ENCODE measurements at regions not wholly inside any gene's neighbourhood (a gene's known extent, or its start where the extent isn't known, plus 50 kb on each side); places are given as distances from the start of the nearest gene placed in this dataset.

- H3K27me3 ChIP-seq (ENCODE audit: control insufficient read depth, insufficient read depth, low read length), result no peaks in the 10 kb centered on the region
- no peaks in the 10 kb centered on the region for H3K36me3 ChIP-seq (ENCODE audit: control insufficient read depth, insufficient read depth, low read length)
- DNase-seq (ENCODE audit: low read depth in 4 of 6, low spot score in 6 of 6), result no peak
- H3K9me3 ChIP-seq (ENCODE audit: control insufficient read depth, insufficient read depth, low read length), result peaks cover 5% of the 10 kb centered on the region
- H3K4me3 ChIP-seq (ENCODE audit: low read depth, low read length), result no peak overlapping the region
- 91% methylated on average over 7 of the region's 7 CpGs for WGBS (ENCODE audit: insufficient coverage)
- H3K27ac ChIP-seq (ENCODE audit: low read depth, low read length), result no peak overlapping the region
- H3K4me1 ChIP-seq (ENCODE audit: control insufficient read depth, insufficient read depth, low read length), result no peaks in the 10 kb centered on the region
Observed at GRCh38 chr10:107732045-107732444, 567.5 kb upstream of the SORCS1 start.

- H3K4me1 ChIP-seq (ENCODE audit: control insufficient read depth, insufficient read depth, low read length), result no peaks in the 10 kb centered on the region
- H3K36me3 ChIP-seq (ENCODE audit: control insufficient read depth, insufficient read depth, low read length), result no peaks in the 10 kb centered on the region
- no peak overlapping the region for H3K27ac ChIP-seq (ENCODE audit: low read depth, low read length)
- H3K27me3 ChIP-seq (ENCODE audit: control insufficient read depth, insufficient read depth, low read length), result no peaks in the 10 kb centered on the region
- no peak overlapping the region for H3K4me3 ChIP-seq (ENCODE audit: low read depth, low read length)
- DNase-seq (ENCODE audit: low read depth in 4 of 6, low spot score in 6 of 6), result no peak
- no peaks in the 10 kb centered on the region for H3K9me3 ChIP-seq (ENCODE audit: control insufficient read depth, insufficient read depth, low read length)
- 40% methylated on average over 1 of the region's 5 CpGs for WGBS (ENCODE audit: insufficient coverage)
Observed at GRCh38 chr10:107728807-107729206, 564.3 kb upstream of the SORCS1 start.

- no peaks in the 10 kb centered on the region for H3K9me3 ChIP-seq (ENCODE audit: control insufficient read depth, insufficient read depth, low read length)
- no peaks in the 10 kb centered on the region for H3K36me3 ChIP-seq (ENCODE audit: control insufficient read depth, insufficient read depth, low read length)
- H3K4me1 ChIP-seq (ENCODE audit: control insufficient read depth, insufficient read depth, low read length), result no peaks in the 10 kb centered on the region
- no peaks in the 10 kb centered on the region for H3K27me3 ChIP-seq (ENCODE audit: control insufficient read depth, insufficient read depth, low read length)
- H3K4me3 ChIP-seq (ENCODE audit: low read depth, low read length), result no peak overlapping the region
- no peak overlapping the region for H3K27ac ChIP-seq (ENCODE audit: low read depth, low read length)
- no CpG with 5 or more reads among the region's 2 CpGs for WGBS (ENCODE audit: insufficient coverage)
- DNase-seq (ENCODE audit: low read depth in 4 of 6, low spot score in 6 of 6), result peak in 2 of 6 donors; percentile 66 to 70
Observed at GRCh38 chr10:107727767-107728317, 563.3 kb upstream of the SORCS1 start.

- H3K27me3 ChIP-seq (ENCODE audit: control insufficient read depth, insufficient read depth, low read length), result no peaks in the 10 kb centered on the region
- H3K4me1 ChIP-seq (ENCODE audit: control insufficient read depth, insufficient read depth, low read length), result no peaks in the 10 kb centered on the region
- no CpG with 5 or more reads among the region's 4 CpGs for WGBS (ENCODE audit: insufficient coverage)
- no peak overlapping the region for H3K4me3 ChIP-seq (ENCODE audit: low read depth, low read length)
- DNase-seq (ENCODE audit: low read depth in 4 of 6, low spot score in 6 of 6), result no peak
- H3K9me3 ChIP-seq (ENCODE audit: control insufficient read depth, insufficient read depth, low read length), result no peaks in the 10 kb centered on the region
- H3K36me3 ChIP-seq (ENCODE audit: control insufficient read depth, insufficient read depth, low read length), result no peaks in the 10 kb centered on the region
- no peak overlapping the region for H3K27ac ChIP-seq (ENCODE audit: low read depth, low read length)
Observed at GRCh38 chr10:107718864-107719263, 554.4 kb upstream of the SORCS1 start.

- Histone ChIP-seq H3K27ac (ENCODE audit: low read depth, low read length) (no peak overlapping the region), H3K27me3 (ENCODE audit: control insufficient read depth, insufficient read depth, low read length) (no peaks in the 10 kb centered on the region), H3K9me3 (ENCODE audit: control insufficient read depth, insufficient read depth, low read length) (no peaks in the 10 kb centered on the region), H3K4me1 (ENCODE audit: control insufficient read depth, insufficient read depth, low read length) (no peaks in the 10 kb centered on the region), H3K4me3 (ENCODE audit: low read depth, low read length) (no peak overlapping the region), H3K36me3 (ENCODE audit: control insufficient read depth, insufficient read depth, low read length) (no peaks in the 10 kb centered on the region)
- 100% methylated on average over 2 of the region's 2 CpGs for WGBS (ENCODE audit: insufficient coverage)
- DNase-seq (ENCODE audit: low read depth in 4 of 6, low spot score in 6 of 6), result no peak
Observed at GRCh38 chr10:107717046-107717445, 552.5 kb upstream of the SORCS1 start.

- WGBS (ENCODE audit: insufficient coverage), result no CpG with 5 or more reads among the region's 3 CpGs
- H3K9me3 ChIP-seq (ENCODE audit: control insufficient read depth, insufficient read depth, low read length), result no peaks in the 10 kb centered on the region
- no peak overlapping the region for H3K27ac ChIP-seq (ENCODE audit: low read depth, low read length)
- H3K4me1 ChIP-seq (ENCODE audit: control insufficient read depth, insufficient read depth, low read length), result no peaks in the 10 kb centered on the region
- no peaks in the 10 kb centered on the region for H3K27me3 ChIP-seq (ENCODE audit: control insufficient read depth, insufficient read depth, low read length)
- H3K36me3 ChIP-seq (ENCODE audit: control insufficient read depth, insufficient read depth, low read length), result no peaks in the 10 kb centered on the region
- DNase-seq (ENCODE audit: low read depth in 4 of 6, low spot score in 6 of 6), result no peak
- H3K4me3 ChIP-seq (ENCODE audit: low read depth, low read length), result no peak overlapping the region
Observed at GRCh38 chr10:107715565-107715964, 551.1 kb upstream of the SORCS1 start.

- Histone ChIP-seq H3K36me3 (ENCODE audit: control insufficient read depth, insufficient read depth, low read length) (no peaks in the 10 kb centered on the region), H3K27me3 (ENCODE audit: control insufficient read depth, insufficient read depth, low read length) (no peaks in the 10 kb centered on the region), H3K27ac (ENCODE audit: low read depth, low read length) (no peak overlapping the region), H3K9me3 (ENCODE audit: control insufficient read depth, insufficient read depth, low read length) (no peaks in the 10 kb centered on the region), H3K4me3 (ENCODE audit: low read depth, low read length) (no peak overlapping the region), H3K4me1 (ENCODE audit: control insufficient read depth, insufficient read depth, low read length) (no peaks in the 10 kb centered on the region)
- no CpG with 5 or more reads among the region's 1 CpG for WGBS (ENCODE audit: insufficient coverage)
- DNase-seq (ENCODE audit: low read depth in 4 of 6, low spot score in 6 of 6), result no peak
Observed at GRCh38 chr10:107708981-107709380, 544.5 kb upstream of the SORCS1 start.

GRCh38 chr10:107706096-107706725, 541.7 kb upstream of the SORCS1 start:
- no peak overlapping the region for H3K4me3 ChIP-seq (ENCODE audit: low read depth, low read length)
- no peaks in the 10 kb centered on the region for H3K27me3 ChIP-seq (ENCODE audit: control insufficient read depth, insufficient read depth, low read length)
- DNase-seq (ENCODE audit: low read depth in 4 of 6, low spot score in 6 of 6), result peak in 1 of 6 donors; percentile 77
- no CpG with 5 or more reads among the region's 1 CpG for WGBS (ENCODE audit: insufficient coverage)
- H3K9me3 ChIP-seq (ENCODE audit: control insufficient read depth, insufficient read depth, low read length), result no peaks in the 10 kb centered on the region
- no peak overlapping the region for H3K27ac ChIP-seq (ENCODE audit: low read depth, low read length)
- no peaks in the 10 kb centered on the region for H3K36me3 ChIP-seq (ENCODE audit: control insufficient read depth, insufficient read depth, low read length)
- H3K4me1 ChIP-seq (ENCODE audit: control insufficient read depth, insufficient read depth, low read length), result no peaks in the 10 kb centered on the region

GRCh38 chr10:107701943-107702342, 537.4 kb upstream of the SORCS1 start:
- Histone ChIP-seq H3K27ac (ENCODE audit: low read depth, low read length) (no peak overlapping the region), H3K36me3 (ENCODE audit: control insufficient read depth, insufficient read depth, low read length) (no peaks in the 10 kb centered on the region), H3K9me3 (ENCODE audit: control insufficient read depth, insufficient read depth, low read length) (no peaks in the 10 kb centered on the region)

GRCh38 chr10:107692072-107692471, 527.6 kb upstream of the SORCS1 start:
- Histone ChIP-seq H3K4me1 (ENCODE audit: control insufficient read depth, insufficient read depth, low read length) (no peaks in the 10 kb centered on the region), H3K4me3 (ENCODE audit: low read depth, low read length) (no peak overlapping the region), H3K36me3 (ENCODE audit: control insufficient read depth, insufficient read depth, low read length) (no peaks in the 10 kb centered on the region), H3K27ac (ENCODE audit: low read depth, low read length) (no peak overlapping the region), H3K9me3 (ENCODE audit: control insufficient read depth, insufficient read depth, low read length) (no peaks in the 10 kb centered on the region), H3K27me3 (ENCODE audit: control insufficient read depth, insufficient read depth, low read length) (no peaks in the 10 kb centered on the region)
- no peak for DNase-seq (ENCODE audit: low read depth in 4 of 6, low spot score in 6 of 6)
- WGBS (ENCODE audit: insufficient coverage), result no CpG with 5 or more reads among the region's 1 CpG

More at GRCh38 chr10:107701943-107702342, 537.4 kb upstream of the SORCS1 start:
- DNase-seq (ENCODE audit: low read depth in 4 of 6, low spot score in 6 of 6), result no peak
- no peaks in the 10 kb centered on the region for H3K4me1 ChIP-seq (ENCODE audit: control insufficient read depth, insufficient read depth, low read length)
- H3K4me3 ChIP-seq (ENCODE audit: low read depth, low read length), result no peak overlapping the region
- no peaks in the 10 kb centered on the region for H3K27me3 ChIP-seq (ENCODE audit: control insufficient read depth, insufficient read depth, low read length)
